ENCODE measurements at regions not wholly inside any gene's neighbourhood (a gene's known extent, or its start where the extent isn't known, plus 50 kb on each side); places are given as distances from the start of the nearest gene placed in this dataset.

DNA sequence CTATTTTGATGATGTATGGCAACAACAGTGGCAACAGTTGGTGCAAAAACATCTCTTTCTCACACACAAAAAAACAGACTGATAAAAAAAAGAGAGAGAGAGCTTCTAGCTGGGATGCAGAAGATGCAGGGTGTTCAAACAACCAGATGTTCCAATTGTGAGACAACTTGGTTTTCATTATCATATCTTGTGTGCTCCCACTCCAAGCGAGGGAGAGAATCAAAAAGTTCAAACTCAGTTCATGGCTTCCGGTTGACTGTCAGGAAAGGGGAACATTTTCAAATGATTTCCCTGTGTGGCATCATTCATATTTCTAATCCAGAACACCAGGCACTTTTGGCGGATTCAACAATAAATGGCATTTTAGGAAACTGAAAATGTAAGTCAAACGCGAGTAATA lies 72.1 kb downstream of the RSL24D1 start:
- no peak for TF ChIP-seq EZH2phosphoT487 (IDR thresholded peaks at IDR 0.05; ENCODE audit: borderline replicate concordance, low read length)
- TF ChIP-seq, protein P1, sequence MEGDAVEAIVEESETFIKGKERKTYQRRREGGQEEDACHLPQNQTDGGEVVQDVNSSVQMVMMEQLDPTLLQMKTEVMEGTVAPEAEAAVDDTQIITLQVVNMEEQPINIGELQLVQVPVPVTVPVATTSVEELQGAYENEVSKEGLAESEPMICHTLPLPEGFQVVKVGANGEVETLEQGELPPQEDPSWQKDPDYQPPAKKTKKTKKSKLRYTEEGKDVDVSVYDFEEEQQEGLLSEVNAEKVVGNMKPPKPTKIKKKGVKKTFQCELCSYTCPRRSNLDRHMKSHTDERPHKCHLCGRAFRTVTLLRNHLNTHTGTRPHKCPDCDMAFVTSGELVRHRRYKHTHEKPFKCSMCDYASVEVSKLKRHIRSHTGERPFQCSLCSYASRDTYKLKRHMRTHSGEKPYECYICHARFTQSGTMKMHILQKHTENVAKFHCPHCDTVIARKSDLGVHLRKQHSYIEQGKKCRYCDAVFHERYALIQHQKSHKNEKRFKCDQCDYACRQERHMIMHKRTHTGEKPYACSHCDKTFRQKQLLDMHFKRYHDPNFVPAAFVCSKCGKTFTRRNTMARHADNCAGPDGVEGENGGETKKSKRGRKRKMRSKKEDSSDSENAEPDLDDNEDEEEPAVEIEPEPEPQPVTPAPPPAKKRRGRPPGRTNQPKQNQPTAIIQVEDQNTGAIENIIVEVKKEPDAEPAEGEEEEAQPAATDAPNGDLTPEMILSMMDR (conservative IDR thresholded peaks at IDR 0.05; ENCODE audit: low read depth, low read length): no peak
- no peak for TF ChIP-seq EZH2 (IDR thresholded peaks at IDR 0.05; ENCODE audit: low read length, unreplicated experiment)
